HEK293 (cell line): ENCODE measurements at regions not wholly inside any gene's neighbourhood (a gene's known extent, or its start where the extent isn't known, plus 50 kb on each side); places are given as distances from the start of the nearest gene placed in this dataset.

Experiments
- CTCF ChIA-PET: fragments of 350-600 bp; formaldehyde crosslinking; extraction: SDS; loops from one replicate; lab custom pipeline; 2021; ENCODE audit warnings: antibody characterized with exemption; lab: Yijun Ruan, JAX
- POLR2A ChIA-PET: fragments of 300-600 bp; formaldehyde crosslinking; extraction: SDS; loops from one replicate; lab custom pipeline; 2020; ENCODE audit warnings: antibody characterized with exemption, inconsistent platforms; lab: Yijun Ruan, JAX
- H3K27ac ChIP-seq: fragments of 200-500 bp; sonication (Bioruptor generic); 2 replicates; pipeline ENCODE4 v1.5.1; 2014; ENCODE audit warnings: low read depth, low read length, control low read depth, inconsistent platforms; ENCODE audit errors: extremely low read depth
- H3K36me3 ChIP-seq, 2 experiments: fragments of 200-500 bp in 1 of 2; sonication (Bioruptor generic) in 1 of 2; 1 replicate in 1 of 2; 2 replicates in 1 of 2; pipeline ENCODE4 v1.5.1; 2014 to 2017; ENCODE audit warnings: inconsistent platforms in 2 of 2, low read length in 2 of 2; ENCODE audit not compliant: control insufficient read depth in 2 of 2, insufficient read depth in 1 of 2
- H3K4me1 ChIP-seq: fragments of 200-500 bp; sonication (Bioruptor generic); 2 replicates; pipeline ENCODE4 v1.5.1; 2014; ENCODE audit warnings: mild to moderate bottlenecking, low read length, inconsistent platforms; ENCODE audit not compliant: control insufficient read depth, insufficient read depth
- H3K4me3 ChIP-seq: 2 replicates; pipeline ENCODE4 v1.5.1; 2011; ENCODE audit warnings: low read depth, mild to moderate bottlenecking, control low read depth, low read length, moderate library complexity
- H3K9me3 ChIP-seq: fragments of 200-500 bp; sonication (Bioruptor generic); 2 replicates; pipeline ENCODE4 v1.5.1; 2014; ENCODE audit warnings: low read depth, low read length, inconsistent platforms; ENCODE audit not compliant: control insufficient read depth, insufficient read depth
- PATZ1 ChIP-seq: fragments of 450-650 bp; formaldehyde crosslinking; IDR thresholded peaks from 2 replicates; pipeline ENCODE4 v1.5.1; 2016; ENCODE audit warnings: missing biosample characterization, missing genetic modification characterization
- REPIN1 ChIP-seq: fragments of 450-650 bp; formaldehyde crosslinking; IDR thresholded peaks from 2 replicates; pipeline ENCODE4 v1.5.1; 2017; ENCODE audit warnings: missing biosample characterization, missing genetic modification characterization, low read depth
- SALL2 ChIP-seq: fragments of 450-650 bp; formaldehyde crosslinking; IDR thresholded peaks from 2 replicates; pipeline ENCODE4 v1.5.0; 2017; ENCODE audit warnings: missing biosample characterization, mild to moderate bottlenecking, missing genetic modification characterization, borderline replicate concordance
- ZIC2 ChIP-seq: fragments of 450-650 bp; formaldehyde crosslinking; IDR thresholded peaks from 2 replicates; pipeline ENCODE4 v1.5.1; 2016; ENCODE audit warnings: missing biosample characterization, missing genetic modification characterization
- ZNF10 ChIP-seq: fragments of 450-650 bp; formaldehyde crosslinking; IDR thresholded peaks from 2 replicates; pipeline ENCODE4 v1.5.1; 2017; ENCODE audit warnings: missing biosample characterization, missing genetic modification characterization
- ZNF114 ChIP-seq: fragments of 450-650 bp; formaldehyde crosslinking; IDR thresholded peaks from 2 replicates; pipeline ENCODE4 v1.5.0; 2017; ENCODE audit warnings: missing biosample characterization, missing genetic modification characterization
- ZNF157 ChIP-seq: fragments of 450-650 bp; formaldehyde crosslinking; IDR thresholded peaks from 2 replicates; pipeline ENCODE4 v1.5.1; 2016; ENCODE audit warnings: missing biosample characterization, missing genetic modification characterization
- ZNF184 ChIP-seq: fragments of 450-650 bp; IDR thresholded peaks from 2 replicates; pipeline ENCODE4 v1.5.1; 2018; ENCODE audit warnings: missing biosample characterization, mild to moderate bottlenecking, missing genetic modification characterization
- ZNF239 ChIP-seq: fragments of 450-650 bp; formaldehyde crosslinking; IDR thresholded peaks from 2 replicates; pipeline ENCODE4 v1.5.1; 2016; ENCODE audit warnings: missing biosample characterization, missing genetic modification characterization
- ZNF280D ChIP-seq: fragments of 450-650 bp; formaldehyde crosslinking; IDR thresholded peaks from 2 replicates; pipeline ENCODE4 v1.5.1; 2016; ENCODE audit warnings: missing biosample characterization, missing genetic modification characterization
- ZNF391 ChIP-seq: fragments of 450-650 bp; formaldehyde crosslinking; IDR thresholded peaks from 2 replicates; pipeline ENCODE4 v1.5.1; 2016; ENCODE audit warnings: low read depth, missing biosample characterization, missing genetic modification characterization, borderline replicate concordance
- ZNF394 ChIP-seq: fragments of 450-650 bp; formaldehyde crosslinking; IDR thresholded peaks from 2 replicates; pipeline ENCODE4 v1.5.1; 2016; ENCODE audit warnings: missing biosample characterization, missing genetic modification characterization, mild to moderate bottlenecking, moderate library complexity, borderline replicate concordance
- ZNF558 ChIP-seq: fragments of 450-650 bp; formaldehyde crosslinking; IDR thresholded peaks from 2 replicates; pipeline ENCODE4 v1.5.1; 2016; ENCODE audit warnings: missing biosample characterization, missing genetic modification characterization
- ZNF561 ChIP-seq: fragments of 450-650 bp; IDR thresholded peaks from 2 replicates; pipeline ENCODE4 v1.5.1; 2018; ENCODE audit warnings: missing biosample characterization, missing genetic modification characterization, borderline replicate concordance
- ZNF629 ChIP-seq: fragments of 450-650 bp; formaldehyde crosslinking; IDR thresholded peaks from 2 replicates; pipeline ENCODE4 v1.5.1; 2017; ENCODE audit warnings: missing biosample characterization, missing genetic modification characterization
- ZSCAN23 ChIP-seq: fragments of 450-650 bp; formaldehyde crosslinking; IDR thresholded peaks from 2 replicates; pipeline ENCODE4 v1.5.1; 2016; ENCODE audit warnings: missing biosample characterization, missing genetic modification characterization
- TF ChIP-seq, protein P1 (sequence below): fragments of 450-650 bp; formaldehyde crosslinking; IDR thresholded peaks from 2 replicates; pipeline ENCODE4 v1.5.1; 2016; ENCODE audit warnings: missing biosample characterization, missing genetic modification characterization
- TF ChIP-seq, protein P2 (sequence below): fragments of 450-650 bp; formaldehyde crosslinking; IDR thresholded peaks from 2 replicates; pipeline ENCODE4 v1.5.1; 2016; ENCODE audit warnings: missing biosample characterization, missing genetic modification characterization
- TF ChIP-seq, protein P3 (sequence below): fragments of 450-650 bp; formaldehyde crosslinking; IDR thresholded peaks from 2 replicates; pipeline ENCODE4 v1.5.1; 2016; ENCODE audit warnings: missing biosample characterization, missing genetic modification characterization, low read depth
- TF ChIP-seq, protein P4 (sequence below): fragments of 450-650 bp; IDR thresholded peaks from 2 replicates; pipeline ENCODE4 v1.5.1; 2018; ENCODE audit warnings: missing biosample characterization, missing genetic modification characterization

DNA sequence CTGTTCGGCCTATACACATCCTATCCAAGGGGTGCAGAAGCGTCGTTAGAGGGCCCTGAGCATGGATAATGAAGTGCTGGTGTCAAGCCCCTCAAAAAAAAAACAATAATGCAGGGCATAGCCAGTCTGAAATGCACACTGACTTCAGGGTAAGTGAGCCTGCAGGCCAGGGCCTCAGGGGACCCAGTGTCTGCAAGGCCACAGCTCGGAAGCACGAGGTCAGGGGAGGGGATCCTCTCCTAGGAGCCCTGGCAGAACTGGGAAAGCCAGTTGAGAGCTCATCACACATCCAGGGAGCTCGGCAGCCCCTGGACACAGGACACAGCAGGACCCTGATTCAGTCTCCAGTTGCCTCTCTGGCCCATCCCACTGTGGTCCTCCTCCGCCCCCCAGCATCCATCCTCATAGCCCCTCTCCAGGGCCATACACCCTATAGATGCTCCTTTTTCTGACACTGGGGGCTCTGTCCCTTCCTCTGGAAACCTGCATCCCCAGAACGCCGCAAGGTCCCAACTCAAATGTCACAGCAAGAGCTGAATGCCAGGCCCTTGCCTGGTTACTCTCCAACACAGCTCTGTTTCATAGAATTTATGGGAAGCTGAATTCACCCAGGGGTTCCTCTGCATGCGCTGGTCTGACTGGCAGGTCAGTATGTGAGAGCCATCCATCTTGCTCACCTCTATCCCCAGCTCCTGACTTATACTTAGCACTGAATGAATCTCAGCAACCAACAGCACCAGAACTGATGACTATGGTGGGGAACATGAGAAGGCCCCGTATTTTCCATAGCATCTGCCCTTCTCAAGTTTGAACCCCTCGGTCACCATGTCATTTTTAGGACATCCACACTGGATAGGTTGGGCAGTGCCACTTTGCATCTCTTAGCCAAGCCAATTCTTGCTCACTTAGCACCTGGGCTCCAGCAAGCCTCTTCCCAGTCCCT lies 717.0 kb upstream of the IGFBP3 start:
- ChIA-PET POLR2A (no interaction called here), CTCF (interaction anchor here (0.5 kb wide), 1 partner anchor 682 kb away, joined by 3 read pairs; no protein-coding TSS in a partner anchor)
- TF ChIP-seq ZNF10 (no peak), ZNF391 (tag by site-specific recombination) (no peak), ZNF114 (no peak), ZNF239 (no peak), ZIC2 (tag by site-specific recombination) (no peak), ZNF280D (tag by site-specific recombination) (no peak), ZNF394 (tag by site-specific recombination) (no peak), ZNF157 (tag by site-specific recombination) (no peak), ZNF629 (tag by site-specific recombination) (no peak), ZNF184 (tag by site-specific recombination) (no peak)
- TF ChIP-seq, protein P1, sequence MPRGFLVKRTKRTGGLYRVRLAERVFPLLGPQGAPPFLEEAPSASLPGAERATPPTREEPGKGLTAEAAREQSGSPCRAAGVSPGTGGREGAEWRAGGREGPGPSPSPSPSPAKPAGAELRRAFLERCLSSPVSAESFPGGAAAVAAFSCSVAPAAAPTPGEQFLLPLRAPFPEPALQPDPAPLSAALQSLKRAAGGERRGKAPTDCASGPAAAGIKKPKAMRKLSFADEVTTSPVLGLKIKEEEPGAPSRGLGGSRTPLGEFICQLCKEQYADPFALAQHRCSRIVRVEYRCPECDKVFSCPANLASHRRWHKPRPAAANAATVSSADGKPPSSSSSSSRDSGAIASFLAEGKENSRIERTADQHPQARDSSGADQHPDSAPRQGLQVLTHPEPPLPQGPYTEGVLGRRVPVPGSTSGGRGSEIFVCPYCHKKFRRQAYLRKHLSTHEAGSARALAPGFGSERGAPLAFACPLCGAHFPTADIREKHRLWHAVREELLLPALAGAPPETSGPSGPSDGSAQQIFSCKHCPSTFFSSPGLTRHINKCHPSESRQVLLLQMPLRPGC (tag by site-specific recombination) = no peak

GRCh38 chr7:46636022-46636421 lies 715.0 kb upstream of the IGFBP3 start:
- H3K27ac ChIP-seq = no peak overlapping the region
- no peaks in the 10 kb centered on the region for H3K4me1 ChIP-seq
- H3K9me3 ChIP-seq = no peaks in the 10 kb centered on the region
- H3K4me3 ChIP-seq = no peak overlapping the region
- ChIA-PET POLR2A (no interaction called here), CTCF (interaction anchor here (0.8 kb wide), 1 partner anchor 320 kb away, joined by 3 read pairs; no protein-coding TSS in a partner anchor)
- no peaks in the 10 kb centered on the region for H3K36me3 ChIP-seq
- TF ChIP-seq ZNF629 (tag by site-specific recombination) = no peak
- TF ChIP-seq, protein P2, sequence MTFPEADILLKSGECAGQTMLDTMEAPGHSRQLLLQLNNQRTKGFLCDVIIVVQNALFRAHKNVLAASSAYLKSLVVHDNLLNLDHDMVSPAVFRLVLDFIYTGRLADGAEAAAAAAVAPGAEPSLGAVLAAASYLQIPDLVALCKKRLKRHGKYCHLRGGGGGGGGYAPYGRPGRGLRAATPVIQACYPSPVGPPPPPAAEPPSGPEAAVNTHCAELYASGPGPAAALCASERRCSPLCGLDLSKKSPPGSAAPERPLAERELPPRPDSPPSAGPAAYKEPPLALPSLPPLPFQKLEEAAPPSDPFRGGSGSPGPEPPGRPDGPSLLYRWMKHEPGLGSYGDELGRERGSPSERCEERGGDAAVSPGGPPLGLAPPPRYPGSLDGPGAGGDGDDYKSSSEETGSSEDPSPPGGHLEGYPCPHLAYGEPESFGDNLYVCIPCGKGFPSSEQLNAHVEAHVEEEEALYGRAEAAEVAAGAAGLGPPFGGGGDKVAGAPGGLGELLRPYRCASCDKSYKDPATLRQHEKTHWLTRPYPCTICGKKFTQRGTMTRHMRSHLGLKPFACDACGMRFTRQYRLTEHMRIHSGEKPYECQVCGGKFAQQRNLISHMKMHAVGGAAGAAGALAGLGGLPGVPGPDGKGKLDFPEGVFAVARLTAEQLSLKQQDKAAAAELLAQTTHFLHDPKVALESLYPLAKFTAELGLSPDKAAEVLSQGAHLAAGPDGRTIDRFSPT = no peak
- no peak for TF ChIP-seq PATZ1 (tag by site-specific recombination)
- no peak for TF ChIP-seq SALL2
- TF ChIP-seq REPIN1 (tag by site-specific recombination) = no peak
- no peak for TF ChIP-seq ZNF561
- no peak for TF ChIP-seq ZNF558 (tag by site-specific recombination)
- TF ChIP-seq, protein P3, sequence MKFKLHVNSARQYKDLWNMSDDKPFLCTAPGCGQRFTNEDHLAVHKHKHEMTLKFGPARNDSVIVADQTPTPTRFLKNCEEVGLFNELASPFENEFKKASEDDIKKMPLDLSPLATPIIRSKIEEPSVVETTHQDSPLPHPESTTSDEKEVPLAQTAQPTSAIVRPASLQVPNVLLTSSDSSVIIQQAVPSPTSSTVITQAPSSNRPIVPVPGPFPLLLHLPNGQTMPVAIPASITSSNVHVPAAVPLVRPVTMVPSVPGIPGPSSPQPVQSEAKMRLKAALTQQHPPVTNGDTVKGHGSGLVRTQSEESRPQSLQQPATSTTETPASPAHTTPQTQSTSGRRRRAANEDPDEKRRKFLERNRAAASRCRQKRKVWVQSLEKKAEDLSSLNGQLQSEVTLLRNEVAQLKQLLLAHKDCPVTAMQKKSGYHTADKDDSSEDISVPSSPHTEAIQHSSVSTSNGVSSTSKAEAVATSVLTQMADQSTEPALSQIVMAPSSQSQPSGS (tag by site-specific recombination) = no peak
- no peak for TF ChIP-seq ZSCAN23 (tag by site-specific recombination)
- TF ChIP-seq, protein P4, sequence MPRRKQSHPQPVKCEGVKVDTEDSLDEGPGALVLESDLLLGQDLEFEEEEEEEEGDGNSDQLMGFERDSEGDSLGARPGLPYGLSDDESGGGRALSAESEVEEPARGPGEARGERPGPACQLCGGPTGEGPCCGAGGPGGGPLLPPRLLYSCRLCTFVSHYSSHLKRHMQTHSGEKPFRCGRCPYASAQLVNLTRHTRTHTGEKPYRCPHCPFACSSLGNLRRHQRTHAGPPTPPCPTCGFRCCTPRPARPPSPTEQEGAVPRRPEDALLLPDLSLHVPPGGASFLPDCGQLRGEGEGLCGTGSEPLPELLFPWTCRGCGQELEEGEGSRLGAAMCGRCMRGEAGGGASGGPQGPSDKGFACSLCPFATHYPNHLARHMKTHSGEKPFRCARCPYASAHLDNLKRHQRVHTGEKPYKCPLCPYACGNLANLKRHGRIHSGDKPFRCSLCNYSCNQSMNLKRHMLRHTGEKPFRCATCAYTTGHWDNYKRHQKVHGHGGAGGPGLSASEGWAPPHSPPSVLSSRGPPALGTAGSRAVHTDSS (tag by site-specific recombination) = no peak

More for the DNA sequence above, 717.0 kb upstream of the IGFBP3 start:
- H3K4me1 ChIP-seq = no peaks in the 10 kb centered on the region
- no peak overlapping the region for H3K4me3 ChIP-seq
- H3K36me3 ChIP-seq = no peaks in the 10 kb centered on the region
- H3K27ac ChIP-seq = no peak overlapping the region
- no peaks in the 10 kb centered on the region for H3K9me3 ChIP-seq
